ENCODE measurements at regions not wholly inside any gene's neighbourhood (a gene's known extent, or its start where the extent isn't known, plus 50 kb on each side); places are given as distances from the start of the nearest gene placed in this dataset.

- no peak for TF ChIP-seq CTCF (IDR thresholded peaks at IDR 0.05)
- TF ChIP-seq POLR2AphosphoS5 (IDR thresholded peaks at IDR 0.05): no peak
Observed at GRCh38 chr4:189505380-189505779, 435.3 kb upstream of the FRG1 start.
